Prostate gland (tissue), 2 donors: ENCODE measurements at regions not wholly inside any gene's neighbourhood (a gene's known extent, or its start where the extent isn't known, plus 50 kb on each side); places are given as distances from the start of the nearest gene placed in this dataset.

Experiments used
- CTCF ChIP-seq, 4 experiments: fragments of 200-600 bp in 2 of 4; fragments of 450-650 bp in 2 of 4; sonication (generic) in 2 of 4; IDR thresholded peaks; 1 replicate in 3 of 4; 2 replicates in 1 of 4; pipeline ENCODE4 v1.5.1; 2016 to 2019; ENCODE audit warnings: antibody characterized with exemption in 4 of 4, mild to moderate bottlenecking in 2 of 4, moderate library complexity in 2 of 4
- POLR2A ChIP-seq: fragments of 450-650 bp; IDR thresholded peaks from one replicate; pipeline ENCODE4 v1.6.1; 2016; ENCODE audit warnings: antibody characterized with exemption, mild to moderate bottlenecking

- TF ChIP-seq CTCF (IDR thresholded peaks at IDR 0.05), result no peak
- no peak for TF ChIP-seq POLR2A
Observed at GRCh38 chr6:19332806-19333460, 504.2 kb upstream of the ID4 start.
